ENCODE measurements at regions not wholly inside any gene's neighbourhood (a gene's known extent, or its start where the extent isn't known, plus 50 kb on each side); places are given as distances from the start of the nearest gene placed in this dataset.

- TF ChIP-seq, protein P1, sequence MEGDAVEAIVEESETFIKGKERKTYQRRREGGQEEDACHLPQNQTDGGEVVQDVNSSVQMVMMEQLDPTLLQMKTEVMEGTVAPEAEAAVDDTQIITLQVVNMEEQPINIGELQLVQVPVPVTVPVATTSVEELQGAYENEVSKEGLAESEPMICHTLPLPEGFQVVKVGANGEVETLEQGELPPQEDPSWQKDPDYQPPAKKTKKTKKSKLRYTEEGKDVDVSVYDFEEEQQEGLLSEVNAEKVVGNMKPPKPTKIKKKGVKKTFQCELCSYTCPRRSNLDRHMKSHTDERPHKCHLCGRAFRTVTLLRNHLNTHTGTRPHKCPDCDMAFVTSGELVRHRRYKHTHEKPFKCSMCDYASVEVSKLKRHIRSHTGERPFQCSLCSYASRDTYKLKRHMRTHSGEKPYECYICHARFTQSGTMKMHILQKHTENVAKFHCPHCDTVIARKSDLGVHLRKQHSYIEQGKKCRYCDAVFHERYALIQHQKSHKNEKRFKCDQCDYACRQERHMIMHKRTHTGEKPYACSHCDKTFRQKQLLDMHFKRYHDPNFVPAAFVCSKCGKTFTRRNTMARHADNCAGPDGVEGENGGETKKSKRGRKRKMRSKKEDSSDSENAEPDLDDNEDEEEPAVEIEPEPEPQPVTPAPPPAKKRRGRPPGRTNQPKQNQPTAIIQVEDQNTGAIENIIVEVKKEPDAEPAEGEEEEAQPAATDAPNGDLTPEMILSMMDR (IDR thresholded peaks at IDR 0.05; ENCODE audit: low read depth, low read length, missing control alignments): no peak
- H3K4me3 ChIP-seq (ENCODE audit: low read depth, low read length): no peak overlapping the region
- DNase-seq (ENCODE audit: low read depth): no peak
- in situ Hi-C loops (cut with HindIII; ENCODE audit: low sequenced_read_pairs): no loop called here
These were observed 1704.8 kb downstream of the STIM2 start for GRCh38 chr4:28565396-28565795.

GRCh38 chr4:28600958-28601357 is 1740.3 kb downstream of the STIM2 start:
- TF ChIP-seq, protein P1 (IDR thresholded peaks at IDR 0.05; ENCODE audit: low read depth, low read length, missing control alignments): no peak
- no peak overlapping the region for H3K4me3 ChIP-seq (ENCODE audit: low read depth, low read length)
- in situ Hi-C loops (cut with HindIII; ENCODE audit: low sequenced_read_pairs): no loop called here
- no peak for DNase-seq (ENCODE audit: low read depth)

DNA sequence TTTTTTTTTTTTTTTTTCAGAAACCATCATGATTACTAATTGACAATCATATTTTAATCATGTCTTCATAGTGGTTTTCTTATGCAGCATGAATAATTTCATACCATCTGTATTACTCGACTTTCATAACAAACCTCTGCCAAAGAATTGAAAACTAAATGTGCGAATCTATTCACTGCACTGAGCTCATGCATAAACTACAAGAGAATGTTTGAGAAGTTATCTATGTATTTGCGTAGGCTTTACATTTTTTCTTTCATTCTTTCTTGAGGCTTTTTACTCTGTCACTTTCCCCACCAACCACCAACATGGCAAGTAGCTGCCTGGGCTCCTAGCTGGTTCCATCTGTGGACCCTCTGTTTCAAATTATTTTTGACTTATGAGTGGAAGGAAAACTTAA is 1761.0 kb downstream of the STIM2 start:
- TF ChIP-seq, protein P1 (IDR thresholded peaks at IDR 0.05; ENCODE audit: low read depth, low read length, missing control alignments): no peak
- in situ Hi-C loops (cut with HindIII; ENCODE audit: low sequenced_read_pairs): no loop called here
- DNase-seq (ENCODE audit: low read depth): no peak
- no peak overlapping the region for H3K4me3 ChIP-seq (ENCODE audit: low read depth, low read length)

DNA sequence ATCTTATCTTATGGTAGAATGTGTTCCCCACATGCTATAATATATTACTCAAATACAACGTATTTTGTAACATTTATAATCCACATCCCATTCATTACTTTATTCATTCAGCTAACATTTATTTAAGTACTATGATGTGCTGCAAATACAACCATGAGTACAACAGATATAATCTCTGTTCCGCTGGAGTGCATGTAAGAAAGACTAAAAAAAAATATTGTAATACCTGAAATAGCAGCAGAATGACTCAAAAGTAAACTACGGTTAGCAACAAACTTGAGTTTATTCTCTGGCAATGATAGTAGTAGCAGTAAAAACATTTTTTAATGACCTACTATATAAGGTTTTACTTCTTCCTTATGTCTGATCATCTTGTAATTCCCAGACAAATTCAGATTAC is 1776.3 kb downstream of the STIM2 start:
- H3K4me3 ChIP-seq (ENCODE audit: low read depth, low read length): no peak overlapping the region
- DNase-seq (ENCODE audit: low read depth): no peak
- in situ Hi-C loops (cut with HindIII; ENCODE audit: low sequenced_read_pairs): no loop called here
- TF ChIP-seq, protein P1 (IDR thresholded peaks at IDR 0.05; ENCODE audit: low read depth, low read length, missing control alignments): no peak

- H3K4me3 ChIP-seq (ENCODE audit: low read depth, low read length): no peak overlapping the region
- in situ Hi-C loops (cut with HindIII; ENCODE audit: low sequenced_read_pairs): no loop called here
- no peak for DNase-seq (ENCODE audit: low read depth)
- TF ChIP-seq, protein P1 (IDR thresholded peaks at IDR 0.05; ENCODE audit: low read depth, low read length, missing control alignments): no peak
These were observed 1779.1 kb downstream of the STIM2 start for GRCh38 chr4:28639747-28640146.

DNA sequence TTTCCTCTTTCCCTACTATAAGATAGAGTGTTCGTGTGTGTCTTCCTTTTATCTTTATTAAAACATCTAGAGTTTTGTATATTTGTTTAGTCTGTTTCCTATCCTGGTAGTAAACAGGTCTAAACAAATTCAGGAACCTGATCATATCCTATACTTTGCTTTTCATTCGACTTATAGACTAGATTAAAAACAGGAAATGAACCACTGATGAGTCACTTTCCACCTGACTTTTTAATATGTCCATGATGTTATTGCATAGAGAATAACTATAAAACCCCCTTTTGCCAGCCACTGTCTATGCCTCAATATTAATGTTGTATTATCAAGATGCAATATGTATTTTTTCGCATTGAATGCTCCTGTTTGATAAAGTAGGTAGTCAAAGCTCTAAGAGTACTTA is 1794.0 kb downstream of the STIM2 start:
- no peak for DNase-seq (ENCODE audit: low read depth)
- TF ChIP-seq, protein P1 (IDR thresholded peaks at IDR 0.05; ENCODE audit: low read depth, low read length, missing control alignments): no peak
- H3K4me3 ChIP-seq (ENCODE audit: low read depth, low read length): no peak overlapping the region
- in situ Hi-C loops (cut with HindIII; ENCODE audit: low sequenced_read_pairs): no loop called here

- in situ Hi-C loops (cut with HindIII; ENCODE audit: low sequenced_read_pairs): no loop called here
- H3K4me3 ChIP-seq (ENCODE audit: low read depth, low read length): no peak overlapping the region
- TF ChIP-seq, protein P1 (IDR thresholded peaks at IDR 0.05; ENCODE audit: low read depth, low read length, missing control alignments): no peak
- DNase-seq (ENCODE audit: low read depth): no peak
These were observed 1804.7 kb downstream of the STIM2 start for GRCh38 chr4:28665306-28665705.

Data from astrocyte of the cerebellum (primary cell).